SK-MEL-5 (cell line): ENCODE measurements at regions not wholly inside any gene's neighbourhood (a gene's known extent, or its start where the extent isn't known, plus 50 kb on each side); places are given as distances from the start of the nearest gene placed in this dataset.
"Not testable (repeated sequence)": the region's sequence is repeated elsewhere in the genome, so short reads cannot be mapped to it uniquely, and the experiment has no call there.

Source experiments
- DNase-seq: peaks from one replicate; pipeline ENCODE4 v3.0.0-alpha.2; 2016; ENCODE audit warnings: low read depth, low spot score
- in situ Hi-C: cut with HindIII; loops from 2 replicates; pipeline ENCODE4 v1.10.0; 2016; ENCODE audit warnings: low sequenced_read_pairs, high pct_unique_total_duplicates, low pct_unique_long_range_greater_than_20kb

GRCh38 chr4:121616449-121616848 lies 80.3 kb downstream of the ANXA5 start:
- in situ Hi-C loops, DNase-seq: not testable (repeated sequence)

DNA sequence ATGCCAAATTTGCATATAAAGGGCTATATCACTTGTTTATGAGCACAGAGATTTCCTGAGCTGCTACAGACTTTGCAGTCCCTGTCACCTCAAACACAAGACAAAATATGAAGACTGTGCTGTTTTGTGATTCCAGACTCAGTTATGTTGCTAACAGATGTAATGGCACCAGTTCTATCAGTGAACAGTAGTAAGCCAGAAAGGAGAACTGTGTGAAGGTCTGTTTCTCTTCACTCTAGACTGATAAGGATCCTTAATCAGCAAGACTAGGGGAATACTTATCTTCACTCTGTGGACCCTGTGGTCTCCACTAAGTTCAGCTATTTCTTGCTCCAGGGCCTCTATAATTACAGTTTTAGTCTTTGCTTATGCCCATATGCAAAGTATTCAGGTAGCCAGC lies 82.7 kb downstream of the ANXA5 start:
- DNase-seq: no peak
- in situ Hi-C loops: no loop called here

GRCh38 chr4:121599049-121599448 lies 97.7 kb downstream of the ANXA5 start:
- no peak for DNase-seq
- in situ Hi-C loops: no loop called here

DNA sequence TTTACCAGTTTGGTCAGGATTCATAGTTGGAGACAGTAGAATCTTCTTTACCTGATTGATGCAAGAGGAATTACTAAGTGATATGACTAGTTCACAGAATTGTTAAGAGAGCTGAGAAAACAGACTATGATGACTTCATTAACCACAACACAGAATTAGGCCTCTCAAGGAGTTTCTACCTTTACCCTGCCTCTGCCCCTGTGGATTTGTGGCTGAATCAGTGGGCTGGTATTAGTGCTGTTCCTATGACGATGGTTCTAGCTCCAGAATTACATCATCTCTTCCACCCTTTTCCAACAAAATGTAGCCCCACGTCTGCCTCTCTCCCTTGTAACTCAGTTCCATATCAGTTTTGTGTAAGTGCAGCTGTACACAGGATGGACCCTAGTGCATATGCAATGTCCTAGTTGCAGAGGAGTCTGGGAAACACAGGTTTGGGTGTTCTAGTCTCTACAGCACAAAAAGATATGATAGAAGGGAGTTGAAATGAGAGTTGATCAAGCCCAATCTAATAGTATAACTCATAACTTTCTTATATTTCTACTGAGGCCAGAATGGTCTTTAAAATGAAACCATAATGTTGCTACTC lies 99.3 kb downstream of the ANXA5 start:
- no peak for DNase-seq
- in situ Hi-C loops: no loop called here

DNA sequence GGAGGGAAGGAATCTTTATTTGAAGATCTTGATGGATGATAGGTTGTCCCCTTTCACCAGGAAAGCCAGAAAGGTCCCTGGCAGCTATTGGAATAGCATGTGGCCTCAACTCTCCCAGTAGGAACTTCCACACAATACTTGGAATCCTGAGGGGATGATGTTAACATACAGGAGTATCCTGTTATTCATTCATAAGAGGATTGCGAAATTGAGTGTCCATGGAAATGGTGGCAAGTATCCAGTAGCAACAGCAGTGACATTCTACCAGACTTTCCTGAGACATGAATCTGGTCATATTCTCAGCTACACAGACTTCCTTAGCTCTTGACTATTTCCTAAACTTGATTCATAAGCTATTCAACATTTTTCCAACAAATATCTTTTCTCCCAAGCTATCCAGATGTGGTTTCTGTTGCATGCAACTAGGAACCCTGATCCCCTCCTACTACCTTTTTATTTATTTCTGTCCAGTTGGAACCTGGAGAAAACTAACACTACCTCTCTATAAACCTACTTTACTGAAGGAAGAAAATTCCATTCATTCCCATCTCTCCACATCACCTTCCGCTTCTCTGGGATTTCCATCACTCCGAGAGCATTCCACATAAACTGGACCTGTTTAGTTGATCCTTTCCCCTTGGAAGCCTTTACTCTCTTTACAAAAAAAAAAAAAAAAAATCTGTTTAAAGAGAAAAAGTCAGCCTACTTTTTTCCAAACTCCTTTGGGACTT lies 101.8 kb downstream of the ANXA5 start:
- in situ Hi-C loops: no loop called here
- no peak for DNase-seq

DNA sequence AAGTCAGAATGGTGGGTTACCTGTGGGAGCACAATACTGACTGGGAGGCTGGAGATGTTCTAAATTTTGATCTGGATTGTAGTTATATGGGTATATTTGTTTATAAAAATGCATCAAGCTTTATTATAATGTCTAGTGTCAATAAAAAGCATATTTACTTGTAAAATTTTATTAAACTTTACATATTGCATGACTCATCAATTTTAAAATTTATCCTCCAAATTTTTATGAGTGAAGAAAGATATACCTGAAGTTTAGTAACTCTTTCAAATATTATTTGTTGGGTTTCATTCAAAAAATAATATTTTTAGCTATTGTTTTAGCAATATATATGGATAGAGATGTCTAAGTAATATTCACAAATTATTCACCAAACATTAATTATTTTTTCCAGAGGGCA lies 103.0 kb downstream of the ANXA5 start:
- in situ Hi-C loops: no loop called here
- no peak for DNase-seq

GRCh38 chr4:121592257-121592656 lies 104.5 kb downstream of the ANXA5 start:
- in situ Hi-C loops, DNase-seq: not testable (repeated sequence)

GRCh38 chr4:121584836-121585235 lies 111.9 kb downstream of the ANXA5 start:
- in situ Hi-C loops: no loop called here
- DNase-seq: no peak

DNA sequence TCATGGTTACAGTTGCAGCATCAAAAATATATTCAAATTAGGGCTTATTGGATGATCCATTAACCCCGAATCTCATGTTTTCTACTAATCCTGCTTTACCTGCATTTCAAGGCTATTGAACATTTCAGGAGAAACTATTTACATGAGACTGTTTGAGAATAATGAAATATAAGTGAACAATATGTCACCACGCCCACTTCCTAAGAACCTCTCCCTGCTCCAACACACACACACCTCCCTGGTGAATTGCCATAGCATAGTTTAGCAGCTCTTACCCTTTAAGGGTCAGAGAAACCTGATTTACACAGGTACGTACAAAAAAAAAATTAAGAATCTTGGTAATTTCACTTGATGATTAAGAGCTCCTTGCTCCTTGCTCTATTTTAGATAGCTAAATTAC lies 113.4 kb downstream of the ANXA5 start:
- DNase-seq: no peak
- in situ Hi-C loops: no loop called here

GRCh38 chr4:121582296-121582695 lies 114.5 kb downstream of the ANXA5 start:
- DNase-seq: no peak
- in situ Hi-C loops: no loop called here

- not testable (repeated sequence) for DNase-seq
Observed at GRCh38 chr4:121575392-121575791, 121.4 kb downstream of the ANXA5 start.

GRCh38 chr4:121574618-121575017 lies 122.2 kb downstream of the ANXA5 start:
- in situ Hi-C loops: no loop called here
- no peak for DNase-seq

More at GRCh38 chr4:121575392-121575791, 121.4 kb downstream of the ANXA5 start:
- in situ Hi-C loops: not testable (repeated sequence)

- DNase-seq: no peak
Observed at GRCh38 chr4:121567748-121568147, 129.0 kb downstream of the ANXA5 start.

DNA sequence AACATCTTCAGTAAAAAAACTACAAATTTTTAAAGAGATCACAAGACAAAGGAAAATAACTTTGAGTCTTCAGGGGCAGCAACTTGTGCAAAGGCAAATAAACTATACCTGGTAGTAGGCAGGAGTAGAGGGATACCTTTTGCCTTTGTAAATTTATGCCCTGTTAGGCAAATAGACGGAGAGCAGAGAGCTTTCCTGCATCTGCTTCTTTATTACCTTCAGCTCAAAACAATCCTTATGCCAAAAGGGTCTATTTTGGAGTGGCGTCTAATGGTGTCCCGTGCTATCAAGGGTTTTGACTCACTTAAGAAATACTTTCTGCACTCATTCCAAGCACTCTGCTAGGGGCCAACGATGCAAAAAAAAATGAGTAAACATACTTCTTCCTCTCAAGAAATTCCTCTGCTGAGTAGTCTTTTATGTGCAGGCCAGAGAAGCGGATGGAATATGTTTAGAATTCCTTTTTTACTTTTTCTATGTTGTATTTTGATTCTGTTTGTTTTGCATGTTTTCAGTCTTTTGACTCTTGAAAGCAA lies 131.9 kb downstream of the ANXA5 start:
- in situ Hi-C loops: no loop called here
- DNase-seq: no peak

More at GRCh38 chr4:121567748-121568147, 129.0 kb downstream of the ANXA5 start:
- in situ Hi-C loops: no loop called here

DNA sequence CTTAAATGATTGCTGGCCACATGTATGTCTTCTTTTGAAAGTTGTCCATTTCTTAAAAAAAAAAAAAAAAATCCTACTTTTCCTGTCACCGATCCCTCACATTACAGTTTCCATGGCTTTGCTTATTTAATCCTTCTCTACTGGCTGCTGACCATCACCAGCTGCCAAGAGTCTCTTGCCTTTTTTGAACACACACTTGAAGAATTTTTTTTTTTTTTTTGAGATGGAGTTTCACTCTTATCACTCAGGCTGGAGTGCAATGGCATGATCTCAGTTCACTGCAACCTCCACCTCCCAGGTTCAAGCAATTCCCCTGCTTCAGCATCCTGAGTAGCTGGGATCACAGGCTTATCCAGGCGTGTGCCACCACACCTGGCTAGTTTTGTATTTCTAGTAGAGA lies 134.0 kb downstream of the ANXA5 start:
- no peak for DNase-seq
- in situ Hi-C loops: no loop called here

DNA sequence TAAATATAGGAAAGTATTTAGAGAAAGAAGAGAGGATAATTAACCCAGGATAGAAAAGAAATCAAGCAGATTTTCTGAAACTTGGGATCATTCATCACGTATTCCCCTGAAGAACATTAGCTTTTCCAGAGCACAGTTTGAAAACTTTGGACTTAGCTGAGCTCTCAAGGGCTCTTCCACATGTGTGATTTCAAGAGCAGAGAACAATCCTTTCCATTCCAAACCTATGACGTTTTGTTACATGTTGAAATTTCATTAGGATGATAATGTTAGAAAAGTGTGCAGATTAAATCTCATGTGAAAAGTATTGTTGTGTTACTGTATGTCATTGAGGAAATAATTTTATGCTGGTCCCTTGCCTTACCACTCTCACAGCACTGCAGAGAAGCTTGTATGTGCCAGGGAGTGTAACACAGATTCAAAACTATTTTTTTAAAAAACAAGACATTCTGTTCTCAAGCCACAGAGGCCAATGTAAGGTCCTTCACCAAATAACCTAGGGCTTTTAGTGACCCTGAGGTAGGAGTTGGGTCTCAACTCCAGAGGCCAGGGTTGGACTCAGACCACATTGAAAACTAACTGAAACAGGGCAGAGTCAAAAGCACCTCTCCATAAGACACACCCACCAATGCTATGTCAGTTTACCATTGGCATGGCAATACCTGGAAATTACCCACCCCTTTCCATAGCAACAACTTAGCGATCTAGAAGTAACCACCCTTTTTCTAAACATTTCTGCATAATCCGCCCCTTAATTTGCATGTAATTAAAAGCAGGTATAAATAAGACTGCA lies 141.3 kb downstream of the ANXA5 start:
- in situ Hi-C loops: no loop called here
- no peak for DNase-seq

- no peak for DNase-seq
- in situ Hi-C loops: no loop called here
Observed at GRCh38 chr4:121554382-121554781, 142.4 kb downstream of the ANXA5 start.

DNA sequence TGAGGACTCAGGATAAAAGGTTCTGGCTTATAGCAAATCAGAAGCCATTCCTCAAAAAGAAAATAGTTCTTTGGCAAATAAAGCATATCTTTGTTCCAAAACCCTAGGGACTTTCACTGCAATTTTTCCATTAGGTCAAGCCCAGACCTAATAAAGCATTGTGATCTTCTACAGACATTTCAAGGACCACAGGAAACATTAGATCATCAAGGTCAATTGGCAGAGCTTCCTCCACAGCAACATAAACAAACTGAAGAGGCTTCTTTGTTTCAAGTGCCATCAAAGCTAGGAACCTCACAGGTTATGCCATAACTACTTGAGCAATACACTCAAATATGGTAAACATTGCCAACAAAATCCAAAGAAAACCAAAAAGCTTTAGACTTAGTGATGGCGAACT lies 144.9 kb downstream of the ANXA5 start:
- no peak for DNase-seq
- in situ Hi-C loops: no loop called here
